Naive thymus-derived CD8-positive, alpha-beta T cell (primary cell): ENCODE measurements at regions not wholly inside any gene's neighbourhood (a gene's known extent, or its start where the extent isn't known, plus 50 kb on each side); places are given as distances from the start of the nearest gene placed in this dataset.
A peak's percentile ranks its signal among the peaks of the same experiment; 100 is the strongest.

Experiments used
- ATAC-seq, 2 donors: fragments of 150-1000 bp; cut with Tn5 transposase in 1 of 2; sonication (Bioruptor Pico), chemical (Tn5 transposase) in 1 of 2; 1 replicate in 1 of 2; 2 replicates in 1 of 2; pipeline ENCODE4 v1.10.0; 2021; ENCODE audit warnings: mild to moderate bottlenecking in 2 of 2, moderate library complexity in 2 of 2
- POLR2A ChIA-PET: fragments of 350-600 bp; sonication (Branson Sonifier 250); formaldehyde crosslinking; loops from one replicate; lab custom pipeline; 2021; ENCODE audit warnings: antibody characterized with exemption; lab: Charles Lee
- DNase-seq, 10 donors: peaks; one replicate each; pipeline versions ENCODE4 v3.0.0 to v3.0.0-alpha.2; 2020 to 2022
- H3K27ac Mint-ChIP-seq, 10 donors: one replicate each; pipeline ENCODE4 v1.8.0; 2020 to 2022; ENCODE audit warnings: mild to moderate bottlenecking in 10 of 10, mixed read lengths in 10 of 10, moderate library complexity in 4 of 10, inconsistent platforms in 1 of 10
- H3K27me3 Mint-ChIP-seq, 5 donors: one replicate each; pipeline ENCODE4 v1.8.0; 2021 to 2022; ENCODE audit warnings: mixed read lengths in 5 of 5
- H3K36me3 Mint-ChIP-seq, 3 donors: one replicate each; pipeline ENCODE4 v1.8.0; 2020 to 2022; ENCODE audit warnings: mixed read lengths in 3 of 3, mild to moderate bottlenecking in 2 of 3, inconsistent platforms in 1 of 3
- H3K4me1 Mint-ChIP-seq, 4 donors: one replicate each; pipeline ENCODE4 v1.8.0; 2021 to 2022; ENCODE audit warnings: mixed read lengths in 4 of 4
- H3K4me3 Mint-ChIP-seq, 10 donors: one replicate each; pipeline ENCODE4 v1.8.0; 2020 to 2022; ENCODE audit warnings: mild to moderate bottlenecking in 10 of 10, mixed read lengths in 10 of 10, moderate library complexity in 6 of 10, inconsistent platforms in 1 of 10
- H3K9me3 Mint-ChIP-seq, 9 donors: one replicate each; pipeline ENCODE4 v1.8.0; 2020 to 2022; ENCODE audit warnings: mixed read lengths in 9 of 9, mild to moderate bottlenecking in 3 of 9, inconsistent platforms in 1 of 9, moderate library complexity in 1 of 9

DNA sequence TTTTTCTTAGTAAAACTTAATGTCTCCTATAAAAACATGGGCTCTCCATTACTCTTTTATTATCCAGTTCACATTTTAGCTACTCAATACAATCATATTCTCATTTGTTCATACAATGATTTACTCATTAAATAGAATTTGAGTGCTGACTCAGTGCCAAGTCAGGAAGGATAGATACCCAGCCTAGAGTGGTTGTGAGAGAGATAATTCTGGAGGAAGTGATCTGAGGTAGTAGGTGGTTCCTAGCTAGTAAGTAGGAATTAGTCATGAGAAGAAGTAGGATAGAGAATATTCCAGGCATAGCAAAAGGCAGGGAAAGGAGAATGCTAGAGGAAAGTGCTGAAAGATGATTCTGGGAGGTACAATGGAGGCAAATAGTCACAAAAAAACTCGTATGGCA lies 133.5 kb upstream of the MBL2 start:
- H3K4me1 Mint-ChIP-seq, result no peaks in the 10 kb centered on the region
- H3K4me3 Mint-ChIP-seq, result no peak overlapping the region
- no peak overlapping the region for H3K27ac Mint-ChIP-seq
- ATAC-seq (no peak), DNase-seq (no peak)
- H3K27me3 Mint-ChIP-seq, result peaks cover 0 to 2% (median 0%) of the 10 kb centered on the region in 5 donors
- H3K9me3 Mint-ChIP-seq, result peaks cover 0 to 9% (median 2%) of the 10 kb centered on the region in 9 donors
- no peaks in the 10 kb centered on the region for H3K36me3 Mint-ChIP-seq
- POLR2A ChIA-PET, result interaction anchor here (0.7 kb wide), 1 partner anchor 481 kb away, joined by 8 read pairs; no protein-coding TSS in a partner anchor

GRCh38 chr10:52903397-52903938 lies 130.9 kb upstream of the MBL2 start:
- H3K4me3 Mint-ChIP-seq, result no peak overlapping the region
- POLR2A ChIA-PET, result no interaction called here
- DNase-seq (no peak), ATAC-seq (no peak)
- peaks cover 0 to 3% (median 1%) of the 10 kb centered on the region in 5 donors for H3K27me3 Mint-ChIP-seq
- H3K27ac Mint-ChIP-seq, result no peak overlapping the region
- peaks cover 0 to 9% (median under 1%) of the 10 kb centered on the region in 9 donors for H3K9me3 Mint-ChIP-seq
- H3K4me1 Mint-ChIP-seq, result no peaks in the 10 kb centered on the region
- no peaks in the 10 kb centered on the region for H3K36me3 Mint-ChIP-seq

- DNase-seq, result no peak
- POLR2A ChIA-PET, result no interaction called here
- Mint-ChIP-seq H3K4me1 (no peaks in the 10 kb centered on the region), H3K27ac (no peak overlapping the region), H3K27me3 (peaks cover 0 to 9% (median 1%) of the 10 kb centered on the region in 5 donors), H3K4me3 (no peak overlapping the region), H3K9me3 (peaks cover 0 to 13% (median 2%) of the 10 kb centered on the region in 9 donors), H3K36me3 (no peaks in the 10 kb centered on the region)
- no peak for ATAC-seq
Observed at GRCh38 chr10:52900593-52900992, 128.0 kb upstream of the MBL2 start.

DNA sequence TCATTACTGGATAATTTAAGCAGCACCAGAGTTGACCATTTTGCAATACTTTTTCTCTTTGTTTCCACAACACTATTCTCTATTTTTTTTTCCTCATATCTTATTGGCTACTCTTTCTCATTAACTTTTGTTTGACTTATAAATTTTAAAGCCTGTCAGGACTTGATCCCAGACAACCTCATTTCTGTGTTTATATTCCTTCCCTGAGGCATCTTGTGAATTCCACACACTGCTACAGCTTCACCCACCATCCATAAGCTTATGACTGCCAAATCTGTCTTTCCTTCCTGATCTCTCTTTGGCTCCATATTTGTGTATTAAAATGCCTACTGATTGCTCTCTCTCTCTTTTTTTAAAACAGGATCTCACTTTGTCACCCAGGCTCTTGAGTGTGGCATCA lies 124.6 kb upstream of the MBL2 start:
- H3K27me3 Mint-ChIP-seq, result peaks cover 0 to 13% (median 2%) of the 10 kb centered on the region in 5 donors

GRCh38 chr10:52895059-52895458 lies 122.5 kb upstream of the MBL2 start:
- no peak for ATAC-seq

More for the DNA sequence above, 124.6 kb upstream of the MBL2 start:
- DNase-seq, result no peak
- H3K27ac Mint-ChIP-seq, result no peak overlapping the region
- no peak for ATAC-seq
- H3K36me3 Mint-ChIP-seq, result no peaks in the 10 kb centered on the region
- POLR2A ChIA-PET, result no interaction called here
- H3K9me3 Mint-ChIP-seq, result peaks cover 0 to 23% (median 1%) of the 10 kb centered on the region in 9 donors
- H3K4me3 Mint-ChIP-seq, result no peak overlapping the region
- no peaks in the 10 kb centered on the region for H3K4me1 Mint-ChIP-seq

GRCh38 chr10:52890281-52890680 lies 117.7 kb upstream of the MBL2 start:
- H3K27me3 Mint-ChIP-seq, result peaks cover 0 to 4% (median 0%) of the 10 kb centered on the region in 5 donors
- no peak for ATAC-seq
- no peaks in the 10 kb centered on the region for H3K4me1 Mint-ChIP-seq
- H3K27ac Mint-ChIP-seq, result no peak overlapping the region
- H3K9me3 Mint-ChIP-seq, result peaks cover 0 to 11% (median 0%) of the 10 kb centered on the region in 9 donors
- no peak overlapping the region for H3K4me3 Mint-ChIP-seq
- POLR2A ChIA-PET, result no interaction called here
- no peak for DNase-seq
- H3K36me3 Mint-ChIP-seq, result no peaks in the 10 kb centered on the region

More at GRCh38 chr10:52895059-52895458, 122.5 kb upstream of the MBL2 start:
- peaks cover 0 to 23% (median 0%) of the 10 kb centered on the region in 9 donors for H3K9me3 Mint-ChIP-seq
- DNase-seq, result no peak
- POLR2A ChIA-PET, result no interaction called here
- peaks cover 0 to 10% (median 0%) of the 10 kb centered on the region in 5 donors for H3K27me3 Mint-ChIP-seq
- H3K36me3 Mint-ChIP-seq, result no peaks in the 10 kb centered on the region
- no peaks in the 10 kb centered on the region for H3K4me1 Mint-ChIP-seq
- H3K27ac Mint-ChIP-seq, result no peak overlapping the region
- H3K4me3 Mint-ChIP-seq, result no peak overlapping the region

DNA sequence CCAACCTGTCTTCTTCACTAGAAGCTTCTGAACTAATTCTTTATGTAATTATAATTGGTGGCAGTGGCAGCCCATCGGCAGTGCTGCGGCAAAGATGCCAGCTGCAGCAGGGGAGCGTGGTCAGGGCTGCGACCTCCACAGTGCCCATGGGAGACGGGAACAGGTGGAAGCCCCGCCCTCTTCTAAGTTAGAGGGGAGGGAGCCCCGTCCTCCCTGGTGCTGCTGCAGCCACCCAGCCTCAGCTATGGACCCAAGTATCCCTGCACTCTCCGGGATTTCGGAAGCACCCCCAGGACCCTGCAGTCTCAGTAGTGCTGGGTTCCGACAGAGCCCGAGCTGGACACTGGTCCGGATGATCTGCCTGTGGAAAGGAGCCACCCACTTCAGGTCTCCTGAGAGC lies 117.0 kb upstream of the MBL2 start:
- Mint-ChIP-seq H3K4me3 (no peak overlapping the region), H3K9me3 (peaks cover 0 to 11% (median 0%) of the 10 kb centered on the region in 9 donors), H3K4me1 (no peaks in the 10 kb centered on the region), H3K27me3 (peaks cover 0 to 4% (median 0%) of the 10 kb centered on the region in 5 donors), H3K27ac (no peak overlapping the region), H3K36me3 (no peaks in the 10 kb centered on the region)
- DNase-seq (no peak), ATAC-seq (no peak)
- POLR2A ChIA-PET, result no interaction called here

- Mint-ChIP-seq H3K4me1 (peaks cover 0 to 3% (median 0%) of the 10 kb centered on the region in 4 donors), H3K9me3 (peaks cover 0 to 3% (median 0%) of the 10 kb centered on the region in 9 donors), H3K27me3 (peaks cover 0 to 3% (median 0%) of the 10 kb centered on the region in 5 donors), H3K27ac (no peak overlapping the region), H3K36me3 (no peaks in the 10 kb centered on the region), H3K4me3 (no peak overlapping the region)
- peak in 1 of 10 donors; percentile 14 for DNase-seq
- POLR2A ChIA-PET, result no interaction called here
- no peak for ATAC-seq
Observed at GRCh38 chr10:52883996-52884871, 111.7 kb upstream of the MBL2 start.

DNA sequence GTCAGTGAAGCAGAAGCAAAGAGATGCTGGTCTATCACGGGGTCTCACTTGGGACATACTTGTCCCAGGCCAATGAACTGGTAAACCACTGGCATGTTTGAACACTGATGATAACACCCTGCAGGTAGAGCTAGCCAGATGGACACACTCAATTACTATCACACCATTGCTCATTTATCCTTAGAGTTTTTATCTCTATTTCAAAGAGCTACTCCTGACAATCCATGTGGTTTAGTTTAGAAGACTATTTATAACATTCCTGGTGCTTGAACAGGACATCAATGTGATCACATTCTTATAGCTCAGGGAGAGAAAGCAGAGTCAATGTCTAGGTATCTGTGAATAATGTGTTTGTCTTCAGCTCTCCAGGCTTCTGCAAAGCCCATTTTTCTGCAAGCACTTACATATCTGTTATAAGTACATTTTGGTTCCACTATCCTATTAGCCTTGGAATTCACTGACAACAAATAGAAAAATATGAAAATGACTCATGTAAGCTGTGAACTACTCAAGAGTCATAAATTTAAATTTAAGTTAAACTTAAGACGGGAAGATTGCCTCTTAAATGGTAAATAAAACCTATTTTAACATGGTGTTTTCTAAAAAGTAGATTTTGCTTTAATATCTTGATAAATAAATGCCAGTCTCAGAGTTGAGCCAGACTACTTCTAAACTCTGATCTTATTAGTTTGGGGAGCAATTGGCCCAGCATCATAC lies 106.7 kb upstream of the MBL2 start:
- ATAC-seq, result no peak
- no peak overlapping the region for H3K27ac Mint-ChIP-seq
- no peaks in the 10 kb centered on the region for H3K36me3 Mint-ChIP-seq
- DNase-seq, result no peak
- peaks cover 0 to under 1% (median 0%) of the 10 kb centered on the region in 4 donors for H3K4me1 Mint-ChIP-seq
- peaks cover 0 to 2% (median 0%) of the 10 kb centered on the region in 5 donors for H3K27me3 Mint-ChIP-seq
- no peak overlapping the region for H3K4me3 Mint-ChIP-seq
- H3K9me3 Mint-ChIP-seq, result peaks cover 0 to 2% (median 0%) of the 10 kb centered on the region in 9 donors
- POLR2A ChIA-PET, result no interaction called here

- Mint-ChIP-seq H3K36me3 (no peaks in the 10 kb centered on the region), H3K9me3 (peaks cover 0 to 4% (median 0%) of the 10 kb centered on the region in 9 donors), H3K4me1 (no peaks in the 10 kb centered on the region), H3K27me3 (peaks cover 0 to 1% (median 0%) of the 10 kb centered on the region in 5 donors), H3K4me3 (no peak overlapping the region), H3K27ac (no peak overlapping the region)
- DNase-seq (no peak), ATAC-seq (no peak)
- POLR2A ChIA-PET, result no interaction called here
Observed at GRCh38 chr10:52877451-52877850, 104.9 kb upstream of the MBL2 start.

DNA sequence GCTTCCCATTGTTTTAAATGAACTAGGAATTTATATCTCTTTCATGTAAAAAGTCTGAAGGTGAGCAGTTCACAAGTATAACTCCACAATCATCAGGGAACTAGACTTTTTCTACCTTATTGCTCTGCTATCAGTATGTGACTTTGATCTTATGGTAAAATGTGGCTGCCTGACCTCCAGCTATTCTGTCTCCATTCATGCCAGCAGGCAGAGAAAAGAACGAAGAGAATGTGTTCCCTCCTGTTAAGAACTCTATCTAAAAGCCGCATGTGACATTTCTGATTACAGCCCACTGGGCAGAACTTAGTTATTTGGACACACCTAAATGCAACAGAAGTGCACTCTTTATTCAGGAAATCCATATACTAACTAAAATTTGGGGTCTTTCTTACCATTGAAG lies 102.8 kb upstream of the MBL2 start:
- Mint-ChIP-seq H3K36me3 (no peaks in the 10 kb centered on the region), H3K4me1 (no peaks in the 10 kb centered on the region), H3K4me3 (no peak overlapping the region), H3K27ac (no peak overlapping the region), H3K9me3 (peaks cover 0 to 4% (median 0%) of the 10 kb centered on the region in 9 donors), H3K27me3 (peaks cover 0 to 1% (median 0%) of the 10 kb centered on the region in 5 donors)
- no peak for ATAC-seq
- POLR2A ChIA-PET, result no interaction called here
- DNase-seq, result no peak

GRCh38 chr10:52874581-52874980 lies 102.0 kb upstream of the MBL2 start:
- H3K27ac Mint-ChIP-seq, result no peak overlapping the region
- H3K4me3 Mint-ChIP-seq, result no peak overlapping the region
- POLR2A ChIA-PET, result no interaction called here
- no peaks in the 10 kb centered on the region for H3K36me3 Mint-ChIP-seq
- no peak for DNase-seq
- no peak for ATAC-seq
- H3K9me3 Mint-ChIP-seq, result peaks cover 0 to 4% (median 0%) of the 10 kb centered on the region in 9 donors
- peaks cover 0 to 1% (median 0%) of the 10 kb centered on the region in 5 donors for H3K27me3 Mint-ChIP-seq
- no peaks in the 10 kb centered on the region for H3K4me1 Mint-ChIP-seq
